ENCODE measurements at regions not wholly inside any gene's neighbourhood (a gene's known extent, or its start where the extent isn't known, plus 50 kb on each side); places are given as distances from the start of the nearest gene placed in this dataset.
A peak's percentile ranks its signal among the peaks of the same experiment; 100 is the strongest.

DNA sequence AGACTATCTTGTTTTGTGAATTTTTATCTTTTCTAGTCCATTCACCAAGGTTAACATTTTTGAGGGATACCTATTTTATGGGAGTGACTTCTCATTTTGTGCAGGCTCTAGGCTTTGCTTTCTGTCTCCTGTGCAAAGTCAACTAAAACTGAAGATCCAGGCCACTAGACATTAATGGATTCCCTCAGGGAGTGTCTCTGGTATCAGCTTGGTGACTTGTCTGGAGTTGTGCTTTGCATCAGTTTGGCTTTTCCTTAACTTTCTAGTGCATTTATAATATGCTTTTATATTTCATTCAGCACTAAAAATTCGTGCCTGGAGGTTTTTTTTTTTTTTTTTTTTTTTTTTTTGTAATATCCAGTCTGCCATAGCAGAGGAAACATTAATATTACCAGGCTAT lies 144.2 kb downstream of the YIPF5 start:
- H3K27me3 ChIP-seq (ENCODE audit: control insufficient read depth, insufficient read depth, low read length): no peaks in the 10 kb centered on the region
- POLR2A ChIA-PET: no interaction called here
- CTCF ChIA-PET: interaction anchor here (0.6 kb wide), 1 partner anchor 97 kb away, joined by 3 read pairs; no protein-coding TSS in a partner anchor
- H3K4me3 ChIP-seq (ENCODE audit: low read depth, low read length): no peak overlapping the region
- no peaks in the 10 kb centered on the region for H3K36me3 ChIP-seq (ENCODE audit: control insufficient read depth, insufficient read depth, low read length)
- TF ChIP-seq, protein P1, sequence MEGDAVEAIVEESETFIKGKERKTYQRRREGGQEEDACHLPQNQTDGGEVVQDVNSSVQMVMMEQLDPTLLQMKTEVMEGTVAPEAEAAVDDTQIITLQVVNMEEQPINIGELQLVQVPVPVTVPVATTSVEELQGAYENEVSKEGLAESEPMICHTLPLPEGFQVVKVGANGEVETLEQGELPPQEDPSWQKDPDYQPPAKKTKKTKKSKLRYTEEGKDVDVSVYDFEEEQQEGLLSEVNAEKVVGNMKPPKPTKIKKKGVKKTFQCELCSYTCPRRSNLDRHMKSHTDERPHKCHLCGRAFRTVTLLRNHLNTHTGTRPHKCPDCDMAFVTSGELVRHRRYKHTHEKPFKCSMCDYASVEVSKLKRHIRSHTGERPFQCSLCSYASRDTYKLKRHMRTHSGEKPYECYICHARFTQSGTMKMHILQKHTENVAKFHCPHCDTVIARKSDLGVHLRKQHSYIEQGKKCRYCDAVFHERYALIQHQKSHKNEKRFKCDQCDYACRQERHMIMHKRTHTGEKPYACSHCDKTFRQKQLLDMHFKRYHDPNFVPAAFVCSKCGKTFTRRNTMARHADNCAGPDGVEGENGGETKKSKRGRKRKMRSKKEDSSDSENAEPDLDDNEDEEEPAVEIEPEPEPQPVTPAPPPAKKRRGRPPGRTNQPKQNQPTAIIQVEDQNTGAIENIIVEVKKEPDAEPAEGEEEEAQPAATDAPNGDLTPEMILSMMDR (IDR thresholded peaks at IDR 0.05; ENCODE audit: insufficient read depth, low read depth, low read length): no peak
- DNase-seq (ENCODE audit: low read depth): no peak

DNA sequence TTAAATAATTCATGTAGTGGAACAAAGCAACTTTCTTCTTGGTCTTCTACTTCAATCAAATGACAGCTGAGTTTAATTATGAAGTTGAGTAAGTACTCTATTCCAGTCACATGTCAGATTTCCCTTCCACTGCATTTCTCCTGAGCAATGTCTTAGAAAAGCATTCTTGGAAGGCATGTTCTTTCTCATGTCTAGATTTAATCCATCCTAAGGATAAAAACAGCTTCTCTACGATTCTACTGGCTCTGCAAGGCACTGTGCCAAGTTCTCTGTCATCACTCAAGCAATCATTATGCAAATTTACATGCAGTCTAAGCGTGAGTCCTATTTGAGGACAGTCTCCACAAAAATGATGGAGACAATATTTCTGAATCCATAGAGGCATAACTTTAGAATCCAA lies 142.4 kb downstream of the YIPF5 start:
- TF ChIP-seq, protein P1 (IDR thresholded peaks at IDR 0.05; ENCODE audit: insufficient read depth, low read depth, low read length): no peak
- Histone ChIP-seq H3K36me3 (ENCODE audit: control insufficient read depth, insufficient read depth, low read length) (no peaks in the 10 kb centered on the region), H3K4me3 (ENCODE audit: low read depth, low read length) (0 out of 2 replicates have a peak overlapping the region, but pooled peaks have one; percentile 2), H3K27me3 (ENCODE audit: control insufficient read depth, insufficient read depth, low read length) (no peaks in the 10 kb centered on the region)
- CTCF ChIA-PET: interaction anchor here (1.2 kb wide), 1 partner anchor 112 kb away, joined by 4 read pairs; no protein-coding TSS in a partner anchor
- POLR2A ChIA-PET: no interaction called here
- peak; percentile 65 for DNase-seq (ENCODE audit: low read depth)

DNA sequence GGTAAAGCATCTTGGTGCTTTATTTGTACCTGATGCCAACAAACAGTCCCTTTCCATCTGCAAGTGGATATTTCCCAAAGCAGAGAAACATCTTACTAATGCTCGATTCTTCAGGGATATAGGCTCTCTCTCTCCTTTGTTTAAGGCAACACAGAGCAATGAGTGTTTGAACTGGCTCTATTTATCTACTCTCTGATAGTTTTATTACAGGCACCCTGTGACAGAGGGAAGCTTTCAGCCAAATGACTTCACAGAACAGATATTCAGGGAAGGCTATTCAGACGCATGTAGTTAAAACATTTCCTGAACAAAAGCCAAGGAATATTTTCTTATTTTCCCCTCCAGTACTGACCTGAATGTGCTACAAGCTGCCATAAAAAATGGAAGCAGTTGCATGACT lies 141.8 kb downstream of the YIPF5 start:
- POLR2A ChIA-PET: interaction anchor here (0.7 kb wide), 1 partner anchor 18 kb away, joined by 7 read pairs; no protein-coding TSS in a partner anchor
- 0 out of 2 replicates have a peak overlapping the region, but pooled peaks have one; percentile 2 for H3K4me3 ChIP-seq (ENCODE audit: low read depth, low read length)
- peak; percentile 93 for DNase-seq (ENCODE audit: low read depth)
- H3K36me3 ChIP-seq (ENCODE audit: control insufficient read depth, insufficient read depth, low read length): no peaks in the 10 kb centered on the region
- CTCF ChIA-PET: interaction anchor here (1.2 kb wide), 1 partner anchor 111 kb away, joined by 4 read pairs; no protein-coding TSS in a partner anchor
- no peaks in the 10 kb centered on the region for H3K27me3 ChIP-seq (ENCODE audit: control insufficient read depth, insufficient read depth, low read length)
- TF ChIP-seq, protein P1 (IDR thresholded peaks at IDR 0.05; ENCODE audit: insufficient read depth, low read depth, low read length): no peak

DNA sequence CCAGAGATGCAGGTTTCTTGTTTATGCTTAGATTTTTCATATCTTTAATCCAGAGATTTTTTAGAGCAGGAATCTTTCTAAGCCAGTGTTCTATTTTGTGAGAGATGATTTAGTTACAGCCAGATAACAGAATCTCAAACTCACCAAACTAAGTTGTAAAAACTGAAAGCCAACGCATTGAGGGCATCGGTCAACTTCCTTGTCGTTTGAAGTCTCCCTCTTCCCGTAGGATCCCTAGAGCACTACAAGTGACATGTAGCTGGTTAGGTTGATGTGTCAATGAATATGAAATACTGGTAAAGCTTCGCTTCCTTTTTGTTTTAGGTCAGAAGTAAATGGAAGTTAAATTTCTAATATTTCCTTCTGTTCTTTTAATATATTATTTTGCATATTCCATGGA lies 139.6 kb downstream of the YIPF5 start:
- TF ChIP-seq, protein P1 (IDR thresholded peaks at IDR 0.05; ENCODE audit: insufficient read depth, low read depth, low read length): no peak
- ChIA-PET CTCF (no interaction called here), POLR2A (no interaction called here)
- Histone ChIP-seq H3K36me3 (ENCODE audit: control insufficient read depth, insufficient read depth, low read length) (no peaks in the 10 kb centered on the region), H3K27me3 (ENCODE audit: control insufficient read depth, insufficient read depth, low read length) (no peaks in the 10 kb centered on the region), H3K4me3 (ENCODE audit: low read depth, low read length) (no peak overlapping the region)
- DNase-seq (ENCODE audit: low read depth): no peak

DNA sequence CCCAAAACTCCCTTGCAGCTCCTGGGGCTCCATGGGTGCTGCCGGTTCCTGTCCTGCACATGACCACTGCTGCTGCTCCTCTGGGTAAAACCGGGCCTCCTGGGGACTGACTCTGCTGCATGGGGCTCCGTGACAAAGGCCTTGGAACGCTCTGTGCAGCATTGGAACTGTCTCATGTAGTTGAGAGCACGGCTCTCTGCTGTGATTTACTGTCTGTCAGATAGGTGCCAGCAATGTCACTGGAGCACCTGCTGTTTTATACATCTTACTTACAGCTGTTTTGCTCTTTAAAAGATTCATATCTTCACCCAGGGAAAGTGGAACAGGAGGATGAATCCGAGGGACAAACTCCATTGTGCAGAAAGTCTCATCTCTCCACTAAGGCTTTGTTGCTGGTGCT lies 138.1 kb downstream of the YIPF5 start:
- no peaks in the 10 kb centered on the region for H3K36me3 ChIP-seq (ENCODE audit: control insufficient read depth, insufficient read depth, low read length)
- H3K4me3 ChIP-seq (ENCODE audit: low read depth, low read length): no peak overlapping the region
- H3K27me3 ChIP-seq (ENCODE audit: control insufficient read depth, insufficient read depth, low read length): no peaks in the 10 kb centered on the region
- TF ChIP-seq, protein P1 (IDR thresholded peaks at IDR 0.05; ENCODE audit: insufficient read depth, low read depth, low read length): no peak
- CTCF ChIA-PET: interaction anchor here (0.6 to 1.0 kb wide), 2 partner anchors 27 to 107 kb away, joined by 3 to 4 read pairs; no protein-coding TSS in a partner anchor
- DNase-seq (ENCODE audit: low read depth): no peak
- POLR2A ChIA-PET: interaction anchor here (0.7 kb wide), 1 partner anchor 47 kb away, joined by 3 read pairs; no protein-coding TSS in a partner anchor
